ENCODE measurements at regions not wholly inside any gene's neighbourhood (a gene's known extent, or its start where the extent isn't known, plus 50 kb on each side); places are given as distances from the start of the nearest gene placed in this dataset.

DNA sequence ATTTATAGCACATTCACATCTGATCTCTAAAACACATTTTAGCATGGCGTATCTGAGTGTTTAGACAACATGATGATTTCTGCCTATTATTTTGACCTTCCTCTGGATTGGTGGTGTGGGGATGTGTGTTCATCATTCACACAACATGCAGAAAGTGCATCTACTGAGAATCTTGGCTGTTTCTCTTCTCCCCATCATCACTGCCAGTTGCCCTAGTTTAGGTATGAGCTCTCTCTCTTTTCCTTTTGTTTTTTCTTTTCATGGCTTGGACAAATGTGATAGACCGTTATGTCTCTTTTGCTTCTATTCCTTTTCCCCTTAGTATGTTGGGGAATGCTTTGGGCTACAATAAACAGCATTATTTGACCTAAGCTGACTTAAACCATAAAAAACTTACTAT is 239.2 kb upstream of the FZD8 start:
- no peak for DNase-seq
- Histone ChIP-seq H3F3A (ENCODE audit: insufficient read depth, low read length) (no peaks in the 10 kb centered on the region), H4K20me1 (ENCODE audit: insufficient read depth, low read length) (no peaks in the 10 kb centered on the region), H3K9me3 (replicated peaks; ENCODE audit: insufficient read depth, low read length) (peaks cover 3% of the 10 kb centered on the region; the same call in 1 of the 2 replicates), H3K4me1 (ENCODE audit: low read length) (no peaks in the 10 kb centered on the region), H3K4me3 (ENCODE audit: low read length) (no peak overlapping the region), H3K4me2 (ENCODE audit: low read depth, low read length) (no peak overlapping the region), H3K27ac (ENCODE audit: low read length) (no peak overlapping the region), H3K79me2 (ENCODE audit: low read length) (no peaks in the 10 kb centered on the region), H3K27me3 (replicated peaks; ENCODE audit: insufficient read depth, low read length) (no peaks in the 10 kb centered on the region), H3K9ac (ENCODE audit: low read length) (no peak overlapping the region), H2AFZ (ENCODE audit: low read length) (no peak overlapping the region), H3K9me2 (replicated peaks; ENCODE audit: insufficient read depth, low read length) (no peaks in the 10 kb centered on the region), H3K36me3 (replicated peaks; ENCODE audit: insufficient read depth, low read length) (no peaks in the 10 kb centered on the region)
- TF ChIP-seq EZH2phosphoT487 (IDR thresholded peaks at IDR 0.05; ENCODE audit: low read length) (no peak), EZH2 (optimal IDR thresholded peaks at IDR 0.05; ENCODE audit: low read depth, low read length) (no peak)
- TF ChIP-seq, protein P1, sequence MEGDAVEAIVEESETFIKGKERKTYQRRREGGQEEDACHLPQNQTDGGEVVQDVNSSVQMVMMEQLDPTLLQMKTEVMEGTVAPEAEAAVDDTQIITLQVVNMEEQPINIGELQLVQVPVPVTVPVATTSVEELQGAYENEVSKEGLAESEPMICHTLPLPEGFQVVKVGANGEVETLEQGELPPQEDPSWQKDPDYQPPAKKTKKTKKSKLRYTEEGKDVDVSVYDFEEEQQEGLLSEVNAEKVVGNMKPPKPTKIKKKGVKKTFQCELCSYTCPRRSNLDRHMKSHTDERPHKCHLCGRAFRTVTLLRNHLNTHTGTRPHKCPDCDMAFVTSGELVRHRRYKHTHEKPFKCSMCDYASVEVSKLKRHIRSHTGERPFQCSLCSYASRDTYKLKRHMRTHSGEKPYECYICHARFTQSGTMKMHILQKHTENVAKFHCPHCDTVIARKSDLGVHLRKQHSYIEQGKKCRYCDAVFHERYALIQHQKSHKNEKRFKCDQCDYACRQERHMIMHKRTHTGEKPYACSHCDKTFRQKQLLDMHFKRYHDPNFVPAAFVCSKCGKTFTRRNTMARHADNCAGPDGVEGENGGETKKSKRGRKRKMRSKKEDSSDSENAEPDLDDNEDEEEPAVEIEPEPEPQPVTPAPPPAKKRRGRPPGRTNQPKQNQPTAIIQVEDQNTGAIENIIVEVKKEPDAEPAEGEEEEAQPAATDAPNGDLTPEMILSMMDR (IDR thresholded peaks at IDR 0.05; ENCODE audit: low read length), result no peak

- Histone ChIP-seq H3K9ac (ENCODE audit: low read length) (no peak overlapping the region), H3K4me3 (ENCODE audit: low read length) (no peak overlapping the region), H3K79me2 (ENCODE audit: low read length) (no peaks in the 10 kb centered on the region), H3K36me3 (replicated peaks; ENCODE audit: insufficient read depth, low read length) (no peaks in the 10 kb centered on the region), H3K27me3 (replicated peaks; ENCODE audit: insufficient read depth, low read length) (no peaks in the 10 kb centered on the region), H4K20me1 (ENCODE audit: insufficient read depth, low read length) (no peaks in the 10 kb centered on the region), H3F3A (ENCODE audit: insufficient read depth, low read length) (no peaks in the 10 kb centered on the region), H3K4me1 (ENCODE audit: low read length) (no peaks in the 10 kb centered on the region), H3K9me3 (replicated peaks; ENCODE audit: insufficient read depth, low read length) (peaks cover 3% of the 10 kb centered on the region; the same call in 1 of the 2 replicates), H3K27ac (ENCODE audit: low read length) (no peak overlapping the region), H3K9me2 (replicated peaks; ENCODE audit: insufficient read depth, low read length) (no peaks in the 10 kb centered on the region), H3K4me2 (ENCODE audit: low read depth, low read length) (no peak overlapping the region), H2AFZ (ENCODE audit: low read length) (no peak overlapping the region)
- TF ChIP-seq, protein P1 (IDR thresholded peaks at IDR 0.05; ENCODE audit: low read length), result no peak
- TF ChIP-seq EZH2 (optimal IDR thresholded peaks at IDR 0.05; ENCODE audit: low read depth, low read length) (no peak), EZH2phosphoT487 (IDR thresholded peaks at IDR 0.05; ENCODE audit: low read length) (no peak)
- DNase-seq, result no peak
These were observed 234.2 kb upstream of the FZD8 start for GRCh38 chr10:35876248-35876647.

GRCh38 chr10:35875016-35875676 is 233.1 kb upstream of the FZD8 start:
- Histone ChIP-seq H4K20me1 (ENCODE audit: insufficient read depth, low read length) (no peaks in the 10 kb centered on the region), H3K27me3 (replicated peaks; ENCODE audit: insufficient read depth, low read length) (no peaks in the 10 kb centered on the region), H2AFZ (ENCODE audit: low read length) (no peak overlapping the region), H3K36me3 (replicated peaks; ENCODE audit: insufficient read depth, low read length) (no peaks in the 10 kb centered on the region), H3K27ac (ENCODE audit: low read length) (no peak overlapping the region), H3K9ac (ENCODE audit: low read length) (no peak overlapping the region), H3K79me2 (ENCODE audit: low read length) (no peaks in the 10 kb centered on the region), H3F3A (ENCODE audit: insufficient read depth, low read length) (no peaks in the 10 kb centered on the region), H3K9me2 (replicated peaks; ENCODE audit: insufficient read depth, low read length) (no peaks in the 10 kb centered on the region), H3K9me3 (replicated peaks; ENCODE audit: insufficient read depth, low read length) (no peaks in the 10 kb centered on the region; the same call in 1 of the 2 replicates), H3K4me2 (ENCODE audit: low read depth, low read length) (no peak overlapping the region), H3K4me3 (ENCODE audit: low read length) (no peak overlapping the region), H3K4me1 (ENCODE audit: low read length) (no peaks in the 10 kb centered on the region)
- TF ChIP-seq, protein P1 (IDR thresholded peaks at IDR 0.05; ENCODE audit: low read length), result no peak
- TF ChIP-seq EZH2 (optimal IDR thresholded peaks at IDR 0.05; ENCODE audit: low read depth, low read length), result no peak
- no peak for TF ChIP-seq EZH2phosphoT487 (IDR thresholded peaks at IDR 0.05; ENCODE audit: low read length)
- DNase-seq, result no peak

Data from MM.1S (cell line).